ENCODE measurements at regions not wholly inside any gene's neighbourhood (a gene's known extent, or its start where the extent isn't known, plus 50 kb on each side); places are given as distances from the start of the nearest gene placed in this dataset.

GRCh38 chr1:194043984-194044755 is 857.8 kb upstream of the B3GALT2 start:
- no peak for TF ChIP-seq MYC (IDR thresholded peaks at IDR 0.05; ENCODE audit: borderline replicate concordance, low read length)
- no peak for TF ChIP-seq BHLHE40 (IDR thresholded peaks at IDR 0.05; ENCODE audit: low read depth, low read length)
- no peak for TF ChIP-seq RAD21 (conservative IDR thresholded peaks at IDR 0.05 in 1 of 2, IDR thresholded peaks at IDR 0.05 in 1 of 2)
- no peak for TF ChIP-seq POLR2A (IDR thresholded peaks at IDR 0.05; ENCODE audit: low read length)
- TF ChIP-seq EP300 (IDR thresholded peaks at IDR 0.05) = no peak
- no peak for TF ChIP-seq CTCF (IDR thresholded peaks at IDR 0.05)
- TF ChIP-seq RNF2 (IDR thresholded peaks at IDR 0.05; ENCODE audit: borderline replicate concordance, low read depth) = no peak
- no peak for TF ChIP-seq MAZ (IDR thresholded peaks at IDR 0.05; ENCODE audit: borderline replicate concordance, low read depth, low read length)
- no peak for TF ChIP-seq KDM1A (IDR thresholded peaks at IDR 0.05; ENCODE audit: low read depth)
- no peak for TF ChIP-seq JUN (IDR thresholded peaks at IDR 0.05)
- no peak for TF ChIP-seq FOSL2 (IDR thresholded peaks at IDR 0.05)
- TF ChIP-seq FOSL2 (CRISPR knock-in tag; IDR thresholded peaks at IDR 0.05) = no peak
- TF ChIP-seq, protein P1, sequence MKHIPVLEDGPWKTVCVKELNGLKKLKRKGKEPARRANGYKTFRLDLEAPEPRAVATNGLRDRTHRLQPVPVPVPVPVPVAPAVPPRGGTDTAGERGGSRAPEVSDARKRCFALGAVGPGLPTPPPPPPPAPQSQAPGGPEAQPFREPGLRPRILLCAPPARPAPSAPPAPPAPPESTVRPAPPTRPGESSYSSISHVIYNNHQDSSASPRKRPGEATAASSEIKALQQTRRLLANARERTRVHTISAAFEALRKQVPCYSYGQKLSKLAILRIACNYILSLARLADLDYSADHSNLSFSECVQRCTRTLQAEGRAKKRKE (CRISPR knock-in tag; IDR thresholded peaks at IDR 0.05; ENCODE audit: low read depth) = no peak
- TF ChIP-seq HOXA7 (CRISPR knock-in tag; IDR thresholded peaks at IDR 0.05) = no peak
- no peak for TF ChIP-seq MAX (IDR thresholded peaks at IDR 0.05)

Measured in A549 (cell line).